HG03103 (cell line): ENCODE measurements at regions not wholly inside any gene's neighbourhood (a gene's known extent, or its start where the extent isn't known, plus 50 kb on each side); places are given as distances from the start of the nearest gene placed in this dataset.

Experiments
- ATAC-seq: cut with Tn5 transposase; IDR thresholded peaks from one replicate; pipeline ENCODE4 v1.9.1; 2021; ENCODE audit warnings: low read depth; ENCODE audit not compliant: unreplicated experiment

DNA sequence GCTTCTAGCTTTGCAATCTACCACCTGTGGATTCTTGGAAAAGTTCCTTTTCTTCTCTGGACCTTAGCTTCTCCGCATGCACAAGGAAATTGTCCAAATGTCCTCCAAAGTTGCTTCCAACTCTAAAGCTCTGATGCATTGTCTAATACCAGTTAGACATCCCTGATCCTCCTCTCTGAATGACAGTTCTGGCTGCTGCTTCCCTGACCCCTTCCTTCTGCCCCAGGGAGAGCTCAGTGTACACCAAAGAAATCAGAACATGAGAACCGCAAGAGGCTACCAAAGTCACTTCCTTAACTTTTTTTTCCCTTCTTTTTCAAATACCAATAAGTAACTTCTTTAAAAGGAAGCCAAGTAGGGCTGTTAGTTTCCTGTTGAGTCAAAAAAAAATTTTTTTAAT is 79.7 kb upstream of the CES5A start:
- no peak for ATAC-seq

DNA sequence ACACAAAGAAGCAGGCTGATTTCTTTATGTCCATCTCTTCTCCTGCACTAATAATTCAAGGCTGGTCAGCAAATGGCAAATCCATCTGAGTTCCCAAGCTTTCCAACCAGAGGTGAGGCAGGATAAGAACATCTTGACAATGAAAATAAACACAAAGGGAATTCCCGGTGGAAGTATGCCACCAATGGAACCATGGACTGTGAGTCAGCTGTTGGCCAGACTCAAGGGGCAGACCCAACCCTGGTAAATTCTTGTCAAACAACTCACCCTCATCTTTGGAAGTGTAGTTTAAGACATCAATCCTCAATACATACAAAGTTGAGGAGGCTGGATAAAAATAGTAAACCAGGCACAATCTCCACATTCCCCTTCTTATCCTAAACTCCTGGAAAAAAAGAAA is 74.3 kb upstream of the CES5A start:
- ATAC-seq: no peak

DNA sequence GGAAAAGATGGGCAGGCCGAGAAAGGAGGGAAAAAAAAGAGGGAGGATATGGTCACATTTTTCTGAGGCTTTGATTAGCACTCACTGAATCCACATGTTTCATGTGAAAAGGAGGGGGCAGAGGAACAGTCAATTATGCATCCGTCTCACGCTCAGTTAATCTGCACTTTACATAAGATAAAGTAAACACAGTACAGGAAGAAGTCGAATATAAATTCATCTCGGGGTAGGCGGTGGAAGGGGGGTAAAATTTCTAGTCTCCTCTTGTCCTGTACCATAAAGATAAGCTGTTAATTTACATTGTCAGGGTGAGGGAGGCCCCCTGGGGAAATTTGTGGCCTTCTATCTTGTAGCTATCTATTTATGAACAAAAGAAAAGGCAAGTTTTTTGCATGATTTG is 73.1 kb upstream of the CES5A start:
- ATAC-seq: no peak

DNA sequence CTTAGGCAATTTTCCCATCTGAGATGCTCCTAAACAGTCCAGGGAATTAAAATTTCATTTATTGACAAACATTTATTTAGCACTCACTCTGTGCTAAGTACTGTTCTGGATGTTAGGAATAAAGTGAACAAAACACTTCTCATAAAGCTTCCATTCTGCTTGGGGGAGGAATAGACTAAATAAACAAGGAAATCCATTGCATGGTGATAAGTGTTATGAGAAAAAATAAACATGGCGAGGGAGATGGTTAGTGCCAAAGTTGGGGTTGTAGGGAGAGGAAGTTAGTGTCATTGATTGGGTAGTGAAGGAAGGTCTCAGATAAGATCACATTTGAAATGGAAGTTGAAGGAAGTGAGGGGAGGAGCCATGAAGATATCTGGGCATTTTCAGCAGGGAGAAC is 72.2 kb upstream of the CES5A start:
- ATAC-seq: no peak

DNA sequence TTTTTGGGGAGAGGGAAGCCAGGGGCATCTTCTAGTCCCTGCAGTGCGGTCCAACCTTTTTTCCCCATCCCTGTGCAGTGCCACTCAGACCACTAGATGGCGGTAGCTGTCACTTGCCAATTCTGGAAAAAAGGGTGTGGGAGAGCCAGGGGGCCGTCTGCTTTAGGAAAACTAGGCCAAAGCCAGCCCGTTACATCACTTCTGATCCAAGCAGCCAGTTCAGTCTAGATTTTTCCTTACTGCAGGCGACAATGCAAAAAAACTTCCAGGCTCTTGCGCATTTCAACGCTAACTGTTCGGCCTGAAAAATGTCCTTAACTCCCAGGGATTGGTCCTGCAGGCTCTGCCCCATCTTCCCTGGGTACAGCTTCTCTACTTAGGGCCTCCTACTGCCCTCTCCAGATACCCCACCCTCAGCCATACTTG is 69.2 kb upstream of the CES5A start:
- ATAC-seq: no peak

DNA sequence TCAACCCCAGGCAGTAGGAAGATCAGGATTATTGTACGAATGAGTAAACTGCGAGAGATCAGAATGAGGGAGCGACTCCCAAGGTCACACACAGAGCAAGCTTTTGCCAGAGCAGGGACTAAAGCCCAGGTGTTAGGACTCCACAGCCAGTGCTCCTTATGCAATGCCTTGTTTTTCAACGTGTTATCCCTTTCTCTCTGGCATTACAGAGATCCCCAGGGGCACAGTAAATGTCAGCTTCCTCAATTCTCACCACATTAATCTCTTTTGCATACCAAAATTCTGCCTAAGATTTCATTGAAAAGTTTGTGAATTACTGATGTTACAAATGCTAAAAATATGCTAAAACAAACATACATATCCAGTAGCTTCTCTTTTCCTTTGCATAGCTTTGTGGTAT is 68.1 kb upstream of the CES5A start:
- ATAC-seq: no peak

DNA sequence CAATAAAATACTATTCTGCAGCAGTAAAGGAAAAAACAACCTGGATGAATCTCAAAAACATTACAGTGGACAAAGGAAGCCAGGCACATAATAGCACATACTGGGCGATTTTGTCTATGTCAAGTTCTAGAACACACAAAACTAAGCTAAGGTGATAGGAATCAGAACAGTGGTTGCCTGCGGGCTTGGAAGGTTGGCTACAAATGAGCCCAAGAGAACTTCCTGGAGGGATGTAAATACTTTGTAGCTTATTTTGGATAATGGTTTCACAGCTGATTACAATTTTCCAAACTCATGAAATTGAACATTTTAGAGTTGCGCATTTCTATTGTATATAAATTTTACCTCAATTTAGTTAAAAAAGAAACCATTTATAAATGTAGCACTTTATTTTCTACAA is 67.6 kb upstream of the CES5A start:
- ATAC-seq: no peak

DNA sequence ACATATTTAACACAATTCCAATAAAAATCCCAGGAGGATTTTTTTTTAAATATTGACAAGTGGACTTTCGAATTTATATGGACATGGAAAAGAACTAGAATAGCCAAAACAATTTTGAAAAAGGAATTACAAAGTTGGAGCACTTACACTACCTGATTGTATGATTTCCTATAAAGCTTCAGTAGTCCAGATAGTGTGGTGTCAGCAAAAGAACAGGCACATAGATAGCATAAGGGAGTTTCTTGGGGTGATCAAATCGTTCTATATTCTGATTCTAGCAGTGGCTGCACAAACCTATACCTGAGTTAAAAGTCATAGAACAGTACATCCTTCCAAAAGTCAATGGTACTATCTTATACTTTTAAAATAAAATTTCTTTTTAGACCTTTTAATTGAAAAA is 66.4 kb upstream of the CES5A start:
- ATAC-seq: no peak

DNA sequence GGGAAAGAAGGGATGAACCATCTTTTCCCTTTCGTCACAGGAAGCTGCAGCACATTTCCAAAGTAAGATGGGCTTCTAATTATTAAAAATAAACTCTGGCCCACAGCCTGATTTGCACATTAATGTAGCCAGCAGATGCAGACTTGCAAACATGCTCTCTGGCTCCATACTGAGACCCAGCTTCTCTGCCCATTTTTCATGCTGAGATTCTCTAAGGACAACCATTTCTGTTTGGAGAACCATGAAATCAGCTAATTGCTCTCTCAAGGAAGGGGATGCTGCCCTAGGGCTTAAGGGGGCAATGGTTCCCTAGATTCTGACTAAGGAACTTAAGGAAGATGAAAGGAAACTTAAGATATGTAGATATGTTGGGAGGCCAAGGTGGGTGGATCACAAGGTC is 63.0 kb upstream of the CES5A start:
- ATAC-seq: no peak

DNA sequence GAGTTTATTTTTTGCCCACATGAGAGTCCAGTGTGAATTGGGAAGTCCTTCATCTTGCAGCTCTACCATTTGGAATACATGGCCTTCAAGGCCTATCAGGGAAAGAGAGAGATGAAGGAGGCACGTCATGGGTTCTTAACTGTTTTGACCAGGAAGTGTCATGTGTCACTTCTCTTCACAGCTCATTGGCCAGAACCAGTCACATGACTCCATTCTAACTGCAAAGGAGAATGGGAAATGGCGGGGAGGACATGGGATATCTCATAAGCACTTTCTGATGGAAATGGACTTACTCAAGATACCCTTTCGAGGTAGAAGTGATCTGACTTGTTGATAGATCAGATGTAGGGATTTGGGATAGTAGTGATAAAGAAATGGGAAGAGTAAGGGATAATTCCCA is 57.9 kb upstream of the CES5A start:
- ATAC-seq: no peak

DNA sequence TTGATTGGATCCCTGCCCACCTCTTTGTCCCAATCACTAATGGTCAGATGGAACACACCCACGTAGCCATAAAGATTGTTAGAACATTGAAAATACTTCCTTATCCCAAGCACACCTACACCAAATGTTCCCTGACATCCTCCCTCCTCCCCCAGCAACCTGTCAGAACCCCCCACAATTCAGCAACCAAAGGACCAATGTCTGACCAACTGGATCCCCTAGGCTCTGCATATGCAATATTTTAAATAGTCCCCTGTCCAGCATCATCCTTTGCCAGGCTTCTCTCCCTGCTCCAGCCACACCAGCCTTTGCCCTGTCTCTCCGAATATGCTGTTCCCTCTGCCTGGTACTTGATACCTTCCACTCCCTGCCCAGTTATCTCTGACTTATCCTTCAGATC is 54.9 kb upstream of the CES5A start:
- no peak for ATAC-seq

DNA sequence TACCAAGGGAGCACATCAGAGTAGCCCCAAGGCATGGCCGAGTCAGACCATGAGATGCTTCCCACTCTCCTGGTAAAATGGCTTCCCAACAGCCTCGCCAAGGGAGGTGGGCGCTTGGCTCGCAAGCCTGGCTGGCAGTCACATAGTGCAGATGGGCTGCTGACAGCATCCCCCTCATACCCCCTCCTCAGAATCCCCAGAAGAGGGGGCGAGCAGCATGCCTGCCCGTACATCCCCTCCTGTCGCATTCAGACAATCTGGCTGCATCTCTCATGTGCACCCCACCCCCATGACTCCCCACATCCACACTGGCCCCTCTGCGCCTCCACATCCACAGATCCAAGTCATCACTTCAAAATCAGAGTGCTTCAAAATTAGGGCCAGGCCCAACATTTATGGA is 54.0 kb upstream of the CES5A start:
- ATAC-seq: no peak

DNA sequence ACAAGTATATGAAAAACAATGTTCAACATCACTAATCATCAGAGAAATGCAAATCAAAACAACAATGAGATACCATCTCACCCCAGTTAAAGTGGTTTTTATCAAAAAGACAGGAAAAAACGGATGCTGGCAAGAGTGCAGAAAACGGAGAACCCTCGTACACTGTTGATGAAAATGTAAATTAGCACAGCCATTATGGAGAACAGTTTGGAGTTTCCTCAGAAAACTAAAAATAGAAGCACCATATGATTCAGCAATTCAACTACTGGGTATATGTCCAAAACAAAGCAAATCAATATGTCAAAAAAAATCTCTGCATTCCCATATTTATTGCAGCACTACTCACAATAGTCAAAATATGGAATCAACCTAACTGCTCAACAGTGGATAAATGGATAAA is 50.1 kb upstream of the CES5A start:
- ATAC-seq: no peak
